SJCRH30 (cell line): ENCODE measurements at regions not wholly inside any gene's neighbourhood (a gene's known extent, or its start where the extent isn't known, plus 50 kb on each side); places are given as distances from the start of the nearest gene placed in this dataset.
A peak's percentile ranks its signal among the peaks of the same experiment; 100 is the strongest.
"Not testable (repeated sequence)": the region's sequence is repeated elsewhere in the genome, so short reads cannot be mapped to it uniquely, and the experiment has no call there.

Source experiments
- DNase-seq, 2 experiments: peaks; one replicate each; pipeline ENCODE4 v3.0.0-alpha.2; 2015 to 2020
- H3K27ac ChIP-seq: fragments of 250-450 bp; sonication (Bioruptor Pico); 2 replicates; pipeline ENCODE4 v1.5.1; 2020; ENCODE audit warnings: mild to moderate bottlenecking, moderate library complexity
- H3K27me3 ChIP-seq: fragments of 250-450 bp; sonication (Bioruptor Pico); 2 replicates; pipeline ENCODE4 v1.5.1; 2020; ENCODE audit warnings: mild to moderate bottlenecking, moderate library complexity
- H3K36me3 ChIP-seq: fragments of 250-450 bp; sonication (Bioruptor Pico); 2 replicates; pipeline ENCODE4 v1.5.1; 2020; ENCODE audit warnings: mild to moderate bottlenecking, moderate library complexity
- H3K4me1 ChIP-seq: fragments of 250-450 bp; sonication (Bioruptor Pico); 2 replicates; pipeline ENCODE4 v1.5.1; 2020; ENCODE audit warnings: mild to moderate bottlenecking, moderate library complexity
- H3K4me3 ChIP-seq: fragments of 250-450 bp; sonication (Bioruptor Pico); 2 replicates; pipeline ENCODE4 v1.5.1; 2020; ENCODE audit warnings: mild to moderate bottlenecking, moderate library complexity
- H3K9me3 ChIP-seq: fragments of 250-450 bp; sonication (Bioruptor Pico); replicated peaks from 2 replicates; pipeline ENCODE4 v1.5.1; 2020; ENCODE audit warnings: mild to moderate bottlenecking, moderate library complexity

GRCh38 chr7:114309729-114310128, 104.9 kb upstream of the FOXP2 start:
- Histone ChIP-seq H3K36me3 (no peaks in the 10 kb centered on the region; the same call in 1 of the 2 replicates), H3K4me1 (no peaks in the 10 kb centered on the region), H3K27ac (no peak overlapping the region), H3K27me3 (no peaks in the 10 kb centered on the region), H3K9me3 (no peaks in the 10 kb centered on the region), H3K4me3 (no peak overlapping the region)
- DNase-seq, result no peak

- H3K4me1 ChIP-seq, result no peaks in the 10 kb centered on the region
- no peak overlapping the region for H3K27ac ChIP-seq
- H3K4me3 ChIP-seq, result no peak overlapping the region
- no peaks in the 10 kb centered on the region for H3K9me3 ChIP-seq
- DNase-seq, result no peak
- no peaks in the 10 kb centered on the region; the same call in 1 of the 2 replicates for H3K36me3 ChIP-seq
- no peaks in the 10 kb centered on the region for H3K27me3 ChIP-seq
Measured at GRCh38 chr7:114303301-114303700, 111.3 kb upstream of the FOXP2 start.

GRCh38 chr7:114302858-114303257, 111.8 kb upstream of the FOXP2 start:
- Histone ChIP-seq H3K27ac (no peak overlapping the region), H3K4me1 (no peaks in the 10 kb centered on the region), H3K27me3 (no peaks in the 10 kb centered on the region), H3K4me3 (no peak overlapping the region), H3K36me3 (no peaks in the 10 kb centered on the region; the same call in 1 of the 2 replicates), H3K9me3 (no peaks in the 10 kb centered on the region)
- no peak for DNase-seq

GRCh38 chr7:114298011-114298410, 116.6 kb upstream of the FOXP2 start:
- Histone ChIP-seq H3K4me3 (no peak overlapping the region), H3K4me1 (peaks cover 5% of the 10 kb centered on the region; the same call in 1 of the 2 replicates), H3K36me3 (no peaks in the 10 kb centered on the region), H3K9me3 (no peaks in the 10 kb centered on the region), H3K27ac (no peak overlapping the region), H3K27me3 (no peaks in the 10 kb centered on the region)
- DNase-seq, result no peak

- no peak for DNase-seq
- Histone ChIP-seq H3K27ac (no peak overlapping the region), H3K4me1 (peaks cover 10% of the 10 kb centered on the region; the same call in 1 of the 2 replicates), H3K9me3 (no peaks in the 10 kb centered on the region), H3K4me3 (no peak overlapping the region), H3K27me3 (no peaks in the 10 kb centered on the region), H3K36me3 (no peaks in the 10 kb centered on the region)
Measured at GRCh38 chr7:114297121-114297520, 117.5 kb upstream of the FOXP2 start.

- Histone ChIP-seq H3K4me1 (peaks cover 10% of the 10 kb centered on the region; the same call in 1 of the 2 replicates), H3K27ac (no peak overlapping the region), H3K9me3 (no peaks in the 10 kb centered on the region), H3K36me3 (no peaks in the 10 kb centered on the region), H3K4me3 (no peak overlapping the region), H3K27me3 (no peaks in the 10 kb centered on the region)
- no peak for DNase-seq
Measured at GRCh38 chr7:114295522-114295921, 119.1 kb upstream of the FOXP2 start.

- no peaks in the 10 kb centered on the region; the same call in 1 of the 2 replicates for H3K36me3 ChIP-seq
- peaks cover 10% of the 10 kb centered on the region; the same call in 1 of the 2 replicates for H3K4me1 ChIP-seq
- DNase-seq, result no peak
- no peak overlapping the region for H3K4me3 ChIP-seq
- no peak overlapping the region for H3K27ac ChIP-seq
- no peaks in the 10 kb centered on the region for H3K27me3 ChIP-seq
- H3K9me3 ChIP-seq, result no peaks in the 10 kb centered on the region
Measured at GRCh38 chr7:114294036-114294435, 120.6 kb upstream of the FOXP2 start.

GRCh38 chr7:114293289-114294012, 121.2 kb upstream of the FOXP2 start:
- no peak overlapping the region for H3K27ac ChIP-seq
- no peaks in the 10 kb centered on the region for H3K27me3 ChIP-seq
- H3K4me1 ChIP-seq, result peaks cover 10% of the 10 kb centered on the region; the same call in 1 of the 2 replicates
- no peaks in the 10 kb centered on the region for H3K9me3 ChIP-seq
- H3K36me3 ChIP-seq, result no peaks in the 10 kb centered on the region; the same call in 1 of the 2 replicates
- no peak overlapping the region for H3K4me3 ChIP-seq
- DNase-seq, result peak in 1 of 2 experiments; percentile 16

GRCh38 chr7:114279901-114280300, 134.7 kb upstream of the FOXP2 start:
- H3K27ac ChIP-seq, result no peak overlapping the region
- DNase-seq, result no peak
- H3K9me3 ChIP-seq, result peaks cover 5% of the 10 kb centered on the region; the same call in 1 of the 2 replicates
- 0 out of 2 replicates have a peak, but pooled peaks cover 3% of the 10 kb centered on the region for H3K36me3 ChIP-seq
- H3K4me3 ChIP-seq, result no peak overlapping the region
- no peaks in the 10 kb centered on the region for H3K4me1 ChIP-seq
- H3K27me3 ChIP-seq, result no peaks in the 10 kb centered on the region

- DNase-seq, result no peak
- Histone ChIP-seq H3K36me3 (no peaks in the 10 kb centered on the region), H3K4me3 (no peak overlapping the region), H3K4me1 (no peaks in the 10 kb centered on the region; the same call in 1 of the 2 replicates), H3K27ac (no peak overlapping the region), H3K27me3 (no peaks in the 10 kb centered on the region), H3K9me3 (peaks cover 5% of the 10 kb centered on the region; the same call in 1 of the 2 replicates)
Measured at GRCh38 chr7:114273218-114273617, 141.4 kb upstream of the FOXP2 start.

- Histone ChIP-seq H3K4me3 (no peak overlapping the region), H3K9me3 (no peaks in the 10 kb centered on the region), H3K36me3 (no peaks in the 10 kb centered on the region), H3K27me3 (no peaks in the 10 kb centered on the region), H3K27ac (no peak overlapping the region), H3K4me1 (no peaks in the 10 kb centered on the region; the same call in 1 of the 2 replicates)
- DNase-seq, result no peak
Measured at GRCh38 chr7:114269714-114270113, 144.9 kb upstream of the FOXP2 start.

- H3K36me3 ChIP-seq, H3K27me3 ChIP-seq, H3K4me3 ChIP-seq, H3K9me3 ChIP-seq, H3K27ac ChIP-seq, H3K4me1 ChIP-seq, DNase-seq: not testable (repeated sequence)
Measured at GRCh38 chr7:114267550-114267949, 147.1 kb upstream of the FOXP2 start.

GRCh38 chr7:114264023-114264422, 150.6 kb upstream of the FOXP2 start:
- no peak for DNase-seq
- Histone ChIP-seq H3K4me3 (no peak overlapping the region), H3K9me3 (0 out of 2 replicates have a peak, but pooled peaks cover 3% of the 10 kb centered on the region), H3K4me1 (no peaks in the 10 kb centered on the region), H3K27me3 (no peaks in the 10 kb centered on the region), H3K27ac (no peak overlapping the region), H3K36me3 (no peaks in the 10 kb centered on the region)

- Histone ChIP-seq H3K36me3 (no peaks in the 10 kb centered on the region), H3K4me3 (no peak overlapping the region), H3K9me3 (0 out of 2 replicates have a peak, but pooled peaks cover 3% of the 10 kb centered on the region), H3K27me3 (no peaks in the 10 kb centered on the region), H3K4me1 (no peaks in the 10 kb centered on the region), H3K27ac (no peak overlapping the region)
- DNase-seq, result no peak
Measured at GRCh38 chr7:114263219-114263618, 151.4 kb upstream of the FOXP2 start.

- no peak for DNase-seq
- no peaks in the 10 kb centered on the region for H3K4me1 ChIP-seq
- peaks cover 3% of the 10 kb centered on the region for H3K9me3 ChIP-seq
- no peak overlapping the region for H3K4me3 ChIP-seq
- H3K27me3 ChIP-seq, result no peaks in the 10 kb centered on the region
- H3K36me3 ChIP-seq, result no peaks in the 10 kb centered on the region
- H3K27ac ChIP-seq, result no peak overlapping the region
Measured at GRCh38 chr7:114255404-114255841, 159.2 kb upstream of the FOXP2 start.
